ENCODE measurements at regions not wholly inside any gene's neighbourhood (a gene's known extent, or its start where the extent isn't known, plus 50 kb on each side); places are given as distances from the start of the nearest gene placed in this dataset.

DNA sequence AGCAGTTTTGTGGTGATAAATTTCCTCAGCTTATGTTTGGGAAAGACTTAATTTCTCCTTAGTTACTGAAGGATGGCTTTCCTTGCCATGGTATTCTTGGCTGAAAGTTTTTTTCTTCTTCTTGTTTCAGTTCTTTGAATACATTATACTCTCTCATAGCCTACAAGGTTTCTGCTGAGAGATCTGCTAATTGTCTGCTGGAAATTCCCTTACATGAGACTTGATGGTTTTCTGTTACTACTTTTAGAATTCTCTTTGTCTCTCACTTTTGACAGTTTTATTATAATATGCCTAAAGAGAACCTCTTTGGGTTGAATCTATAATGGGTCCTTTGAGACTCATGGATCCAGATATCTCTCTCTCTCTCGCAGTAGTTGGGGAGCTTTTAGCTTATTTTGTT, 693.6 kb downstream of the PRELID2 start (continued):
- TF ChIP-seq, protein P1, sequence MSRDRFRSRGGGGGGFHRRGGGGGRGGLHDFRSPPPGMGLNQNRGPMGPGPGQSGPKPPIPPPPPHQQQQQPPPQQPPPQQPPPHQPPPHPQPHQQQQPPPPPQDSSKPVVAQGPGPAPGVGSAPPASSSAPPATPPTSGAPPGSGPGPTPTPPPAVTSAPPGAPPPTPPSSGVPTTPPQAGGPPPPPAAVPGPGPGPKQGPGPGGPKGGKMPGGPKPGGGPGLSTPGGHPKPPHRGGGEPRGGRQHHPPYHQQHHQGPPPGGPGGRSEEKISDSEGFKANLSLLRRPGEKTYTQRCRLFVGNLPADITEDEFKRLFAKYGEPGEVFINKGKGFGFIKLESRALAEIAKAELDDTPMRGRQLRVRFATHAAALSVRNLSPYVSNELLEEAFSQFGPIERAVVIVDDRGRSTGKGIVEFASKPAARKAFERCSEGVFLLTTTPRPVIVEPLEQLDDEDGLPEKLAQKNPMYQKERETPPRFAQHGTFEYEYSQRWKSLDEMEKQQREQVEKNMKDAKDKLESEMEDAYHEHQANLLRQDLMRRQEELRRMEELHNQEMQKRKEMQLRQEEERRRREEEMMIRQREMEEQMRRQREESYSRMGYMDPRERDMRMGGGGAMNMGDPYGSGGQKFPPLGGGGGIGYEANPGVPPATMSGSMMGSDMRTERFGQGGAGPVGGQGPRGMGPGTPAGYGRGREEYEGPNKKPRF (IDR thresholded peaks at IDR 0.05; ENCODE audit: low read depth, low read length) = no peak

DNA sequence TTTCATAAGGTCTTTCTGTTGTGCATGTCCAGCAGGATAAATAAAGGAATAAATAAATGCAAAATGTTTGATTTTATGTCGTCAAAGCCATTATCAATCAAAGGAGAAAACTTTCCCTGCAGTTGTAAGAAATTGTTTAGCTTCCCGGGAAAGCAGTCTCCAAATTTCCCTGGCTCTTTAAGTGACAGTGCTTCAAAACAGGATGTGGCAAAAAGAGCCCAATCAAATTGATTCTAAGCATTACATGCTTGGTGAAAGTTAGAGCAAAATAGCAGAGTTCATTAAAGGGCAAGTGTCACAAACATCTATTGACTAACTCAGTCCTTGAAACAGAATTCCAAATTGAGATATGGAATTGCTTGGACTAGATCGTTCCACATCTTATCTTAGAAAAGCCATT, 704.1 kb downstream of the PRELID2 start:
- Histone ChIP-seq H2AFZ (ENCODE audit: low read depth, low read length) (no peak overlapping the region), H3K79me2 (ENCODE audit: control insufficient read depth, insufficient read depth, low read length) (no peaks in the 10 kb centered on the region), H3K9ac (ENCODE audit: insufficient read depth in 1 of 2, low read depth in 2 of 2, low read length in 2 of 2) (no peak overlapping the region), H3K9me1 (ENCODE audit: control insufficient read depth, insufficient read depth, low read length) (no peaks in the 10 kb centered on the region), H3K27me3 (ENCODE audit: control insufficient read depth in 2 of 2, insufficient read depth in 2 of 2, low read length in 2 of 2) (no peaks in the 10 kb centered on the region), H3K4me3 (no peak overlapping the region), H3K9me3 (replicated peaks; ENCODE audit: control insufficient read depth, insufficient read depth, low read depth, low read length) (no peaks in the 10 kb centered on the region), H3K4me1 (replicated peaks in 1 of 2; ENCODE audit: control insufficient read depth in 2 of 2, insufficient read depth in 2 of 2, low read length in 2 of 2) (no peaks in the 10 kb centered on the region), H4K20me1 (replicated peaks; ENCODE audit: control insufficient read depth, insufficient read depth, low read length) (no peaks in the 10 kb centered on the region), H3K36me3 (ENCODE audit: control insufficient read depth, insufficient read depth, low read length) (no peaks in the 10 kb centered on the region), H3K27ac (ENCODE audit: extremely low read depth, low read depth, low read length) (no peak overlapping the region), H3K4me2 (ENCODE audit: insufficient read depth, low read length) (no peak overlapping the region)
- no peak for TF ChIP-seq ZNF224 (CRISPR knock-in tag; IDR thresholded peaks at IDR 0.05)
- no peak for TF ChIP-seq KLF13 (tag; IDR thresholded peaks at IDR 0.05; ENCODE audit: borderline replicate concordance, low read depth)
- TF ChIP-seq SLC30A9 (CRISPR knock-in tag; IDR thresholded peaks at IDR 0.05) = no peak
- no peak for TF ChIP-seq ZNF140 (CRISPR knock-in tag; IDR thresholded peaks at IDR 0.05)
- TF ChIP-seq RFX1 (IDR thresholded peaks at IDR 0.05) = no peak
- no peak for TF ChIP-seq SREBF1 (IDR thresholded peaks at IDR 0.05; ENCODE audit: borderline replicate concordance, low read depth, low read length)
- TF ChIP-seq FUS (optimal IDR thresholded peaks at IDR 0.05; ENCODE audit: low read depth, low read length) = no peak
- no peak for TF ChIP-seq ZNF311 (CRISPR knock-in tag; IDR thresholded peaks at IDR 0.05)
- TF ChIP-seq CHD4 (IDR thresholded peaks at IDR 0.05; ENCODE audit: insufficient read depth, insufficient replicate concordance, low read depth, low read length, poor library complexity, severe bottlenecking) = no peak
- no peak for TF ChIP-seq ZNF384 (IDR thresholded peaks at IDR 0.05; ENCODE audit: low read depth, low read length)
- TF ChIP-seq, protein P2, sequence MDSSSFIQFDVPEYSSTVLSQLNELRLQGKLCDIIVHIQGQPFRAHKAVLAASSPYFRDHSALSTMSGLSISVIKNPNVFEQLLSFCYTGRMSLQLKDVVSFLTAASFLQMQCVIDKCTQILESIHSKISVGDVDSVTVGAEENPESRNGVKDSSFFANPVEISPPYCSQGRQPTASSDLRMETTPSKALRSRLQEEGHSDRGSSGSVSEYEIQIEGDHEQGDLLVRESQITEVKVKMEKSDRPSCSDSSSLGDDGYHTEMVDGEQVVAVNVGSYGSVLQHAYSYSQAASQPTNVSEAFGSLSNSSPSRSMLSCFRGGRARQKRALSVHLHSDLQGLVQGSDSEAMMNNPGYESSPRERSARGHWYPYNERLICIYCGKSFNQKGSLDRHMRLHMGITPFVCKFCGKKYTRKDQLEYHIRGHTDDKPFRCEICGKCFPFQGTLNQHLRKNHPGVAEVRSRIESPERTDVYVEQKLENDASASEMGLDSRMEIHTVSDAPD (CRISPR knock-in tag; IDR thresholded peaks at IDR 0.05) = no peak
- no peak for TF ChIP-seq POLR2AphosphoS2 (IDR thresholded peaks at IDR 0.05; ENCODE audit: low read length)
- 0% methylated on average over 3 of the region's 3 CpGs for WGBS (ENCODE audit: insufficient coverage, low coverage, missing lambda C conversion rate)
- ChIA-PET POLR2A (no interaction called here), CTCF (ENCODE audit: low intra/inter-chr PET ratio) (no interaction called here)
- in situ Hi-C loops (cut with MboI) (no loop called here), intact Hi-C loops (cut with micrococcal nuclease) (loop anchor here (10.0 kb wide), 1 partner anchor 494 kb away; no protein-coding TSS in a partner anchor)
- FAIRE-seq (no peak), DNase-seq (ENCODE audit: extremely low read depth in 1 of 4, low spot score in 3 of 4) (no peak), ATAC-seq (no peak)
- BruUV-seq (replicated peaks) = no TSS peak

Data from K562 (cell line).